ENCODE measurements at regions not wholly inside any gene's neighbourhood (a gene's known extent, or its start where the extent isn't known, plus 50 kb on each side); places are given as distances from the start of the nearest gene placed in this dataset.

- CTCF ChIA-PET, result no interaction called here
- no peak for DNase-seq (ENCODE audit: low spot score)
- intact Hi-C loops (cut with micrococcal nuclease; ENCODE audit: unreplicated experiment), result no loop called here
- H3K27ac ChIP-seq (ENCODE audit: low read depth, low read length, poor library complexity, severe bottlenecking), result no peak overlapping the region
- H3K4me1 ChIP-seq (ENCODE audit: insufficient read depth, low read length, poor library complexity, severe bottlenecking), result no peaks in the 10 kb centered on the region
- H3K27me3 ChIP-seq (replicated peaks; ENCODE audit: insufficient read depth, low read depth, low read length, poor library complexity), result peaks cover 17% of the 10 kb centered on the region
- POLR2A ChIA-PET (ENCODE audit: low non-redundant PET), result no interaction called here
- BruUV-seq (replicated peaks), result no TSS peak
- H3K36me3 ChIP-seq (ENCODE audit: insufficient read depth, low read length, poor library complexity, severe bottlenecking), result no peaks in the 10 kb centered on the region
- no peak overlapping the region for H3K4me3 ChIP-seq (ENCODE audit: low read depth, low read length, poor library complexity, severe bottlenecking)
- no peak for TF ChIP-seq CTCF (conservative IDR thresholded peaks at IDR 0.05; ENCODE audit: low read depth, low read length)
- no peaks in the 10 kb centered on the region for H3K9me3 ChIP-seq (ENCODE audit: low read depth, low read length, poor library complexity, severe bottlenecking)
Observed at GRCh38 chr10:131469551-131469950, 158.0 kb upstream of the TCERG1L start.

- Histone ChIP-seq H3K36me3 (ENCODE audit: insufficient read depth, low read length, poor library complexity, severe bottlenecking) (no peaks in the 10 kb centered on the region), H3K4me3 (ENCODE audit: low read depth, low read length, poor library complexity, severe bottlenecking) (no peak overlapping the region), H3K27me3 (replicated peaks; ENCODE audit: insufficient read depth, low read depth, low read length, poor library complexity) (peaks cover 10% of the 10 kb centered on the region), H3K4me1 (ENCODE audit: insufficient read depth, low read length, poor library complexity, severe bottlenecking) (no peaks in the 10 kb centered on the region), H3K27ac (ENCODE audit: low read depth, low read length, poor library complexity, severe bottlenecking) (no peak overlapping the region), H3K9me3 (ENCODE audit: low read depth, low read length, poor library complexity, severe bottlenecking) (no peaks in the 10 kb centered on the region)
- ChIA-PET POLR2A (ENCODE audit: low non-redundant PET) (no interaction called here), CTCF (no interaction called here)
- BruUV-seq (replicated peaks), result no TSS peak
- intact Hi-C loops (cut with micrococcal nuclease; ENCODE audit: unreplicated experiment), result no loop called here
- TF ChIP-seq CTCF (conservative IDR thresholded peaks at IDR 0.05; ENCODE audit: low read depth, low read length), result no peak
- no peak for DNase-seq (ENCODE audit: low spot score)
Observed at GRCh38 chr10:131473645-131474044, 162.1 kb upstream of the TCERG1L start.

- no peak for DNase-seq (ENCODE audit: low spot score)
- Histone ChIP-seq H3K27ac (ENCODE audit: low read depth, low read length, poor library complexity, severe bottlenecking) (no peak overlapping the region), H3K4me3 (ENCODE audit: low read depth, low read length, poor library complexity, severe bottlenecking) (no peak overlapping the region), H3K9me3 (ENCODE audit: low read depth, low read length, poor library complexity, severe bottlenecking) (no peaks in the 10 kb centered on the region), H3K36me3 (ENCODE audit: insufficient read depth, low read length, poor library complexity, severe bottlenecking) (no peaks in the 10 kb centered on the region), H3K4me1 (ENCODE audit: insufficient read depth, low read length, poor library complexity, severe bottlenecking) (no peaks in the 10 kb centered on the region), H3K27me3 (replicated peaks; ENCODE audit: insufficient read depth, low read depth, low read length, poor library complexity) (peaks cover 5% of the 10 kb centered on the region)
- intact Hi-C loops (cut with micrococcal nuclease; ENCODE audit: unreplicated experiment), result no loop called here
- BruUV-seq (replicated peaks), result no TSS peak
- POLR2A ChIA-PET (ENCODE audit: low non-redundant PET), result no interaction called here
- CTCF ChIA-PET, result no interaction called here
- TF ChIP-seq EZH2 (IDR thresholded peaks at IDR 0.05; ENCODE audit: borderline replicate concordance, low read depth, low read length, poor library complexity, severe bottlenecking) (no peak), CTCF (conservative IDR thresholded peaks at IDR 0.05; ENCODE audit: low read depth, low read length) (no peak)
Observed at GRCh38 chr10:131474416-131474815, 162.9 kb upstream of the TCERG1L start.
